ENCODE measurements at regions not wholly inside any gene's neighbourhood (a gene's known extent, or its start where the extent isn't known, plus 50 kb on each side); places are given as distances from the start of the nearest gene placed in this dataset.

DNA sequence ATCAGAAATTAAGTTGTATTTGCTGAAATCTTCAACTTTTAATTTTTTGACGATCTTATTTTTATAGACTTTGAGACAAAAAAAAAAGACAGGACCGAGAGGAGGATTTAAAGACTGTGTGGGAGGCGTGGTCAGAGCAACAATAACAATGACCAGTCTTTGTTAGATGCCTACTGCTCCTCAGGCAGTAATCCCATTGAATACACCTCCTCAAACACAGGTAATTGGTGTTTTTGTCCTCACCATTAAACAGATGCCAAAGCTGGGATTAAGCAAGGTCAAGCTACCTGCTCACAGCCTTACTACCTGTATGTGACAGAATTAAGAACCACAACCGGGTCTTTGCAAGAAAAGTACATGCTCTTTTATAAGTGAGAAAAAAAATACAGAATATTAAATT lies 233.3 kb upstream of the GRAMD2B start:
- no peaks in the 10 kb centered on the region for H3K4me1 Mint-ChIP-seq
- POLR2A ChIA-PET = no interaction called here

DNA sequence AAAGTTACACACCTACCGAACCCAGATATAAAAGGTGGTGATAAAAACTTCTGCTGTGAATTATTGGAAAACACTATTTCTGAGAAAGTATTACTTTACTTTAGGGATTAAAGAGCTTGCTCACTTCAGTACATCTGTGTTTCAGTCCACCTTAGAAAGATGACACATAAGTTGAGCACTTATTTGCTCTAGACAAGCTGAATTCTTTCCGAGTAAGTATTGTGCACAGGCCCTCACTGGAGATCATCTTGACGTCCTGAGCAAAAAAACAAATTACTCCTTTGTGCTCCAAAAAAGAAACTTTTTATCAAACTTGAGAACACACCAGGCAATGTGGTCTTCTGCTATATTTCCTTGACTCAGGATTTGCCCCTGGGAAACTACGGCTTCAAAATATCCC lies 231.0 kb upstream of the GRAMD2B start:
- CTCF ChIA-PET = no interaction called here
- intact Hi-C loops (cut with micrococcal nuclease) = no loop called here
- POLR2A ChIA-PET = no interaction called here
- H3K4me1 Mint-ChIP-seq = no peaks in the 10 kb centered on the region
- ATAC-seq (ENCODE audit: low read depth) = no peak
- no peaks in the 10 kb centered on the region for H3K36me3 Mint-ChIP-seq (ENCODE audit: low read depth)
- H3K27me3 Mint-ChIP-seq = no peaks in the 10 kb centered on the region
- H3K9me3 Mint-ChIP-seq = no peaks in the 10 kb centered on the region
- no peak overlapping the region for H3K4me3 Mint-ChIP-seq
- no peak for DNase-seq
- H3K27ac Mint-ChIP-seq = no peak overlapping the region
- TF ChIP-seq, protein P1, sequence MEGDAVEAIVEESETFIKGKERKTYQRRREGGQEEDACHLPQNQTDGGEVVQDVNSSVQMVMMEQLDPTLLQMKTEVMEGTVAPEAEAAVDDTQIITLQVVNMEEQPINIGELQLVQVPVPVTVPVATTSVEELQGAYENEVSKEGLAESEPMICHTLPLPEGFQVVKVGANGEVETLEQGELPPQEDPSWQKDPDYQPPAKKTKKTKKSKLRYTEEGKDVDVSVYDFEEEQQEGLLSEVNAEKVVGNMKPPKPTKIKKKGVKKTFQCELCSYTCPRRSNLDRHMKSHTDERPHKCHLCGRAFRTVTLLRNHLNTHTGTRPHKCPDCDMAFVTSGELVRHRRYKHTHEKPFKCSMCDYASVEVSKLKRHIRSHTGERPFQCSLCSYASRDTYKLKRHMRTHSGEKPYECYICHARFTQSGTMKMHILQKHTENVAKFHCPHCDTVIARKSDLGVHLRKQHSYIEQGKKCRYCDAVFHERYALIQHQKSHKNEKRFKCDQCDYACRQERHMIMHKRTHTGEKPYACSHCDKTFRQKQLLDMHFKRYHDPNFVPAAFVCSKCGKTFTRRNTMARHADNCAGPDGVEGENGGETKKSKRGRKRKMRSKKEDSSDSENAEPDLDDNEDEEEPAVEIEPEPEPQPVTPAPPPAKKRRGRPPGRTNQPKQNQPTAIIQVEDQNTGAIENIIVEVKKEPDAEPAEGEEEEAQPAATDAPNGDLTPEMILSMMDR (IDR thresholded peaks at IDR 0.05) = no peak

More for the DNA sequence above, 233.3 kb upstream of the GRAMD2B start:
- Mint-ChIP-seq H3K4me3 (no peak overlapping the region), H3K27ac (no peak overlapping the region), H3K36me3 (ENCODE audit: low read depth) (no peaks in the 10 kb centered on the region), H3K9me3 (no peaks in the 10 kb centered on the region), H3K27me3 (no peaks in the 10 kb centered on the region)
- CTCF ChIA-PET = no interaction called here
- no peak for DNase-seq
- intact Hi-C loops (cut with micrococcal nuclease) = no loop called here
- TF ChIP-seq, protein P1 (IDR thresholded peaks at IDR 0.05) = no peak
- ATAC-seq (ENCODE audit: low read depth) = no peak

DNA sequence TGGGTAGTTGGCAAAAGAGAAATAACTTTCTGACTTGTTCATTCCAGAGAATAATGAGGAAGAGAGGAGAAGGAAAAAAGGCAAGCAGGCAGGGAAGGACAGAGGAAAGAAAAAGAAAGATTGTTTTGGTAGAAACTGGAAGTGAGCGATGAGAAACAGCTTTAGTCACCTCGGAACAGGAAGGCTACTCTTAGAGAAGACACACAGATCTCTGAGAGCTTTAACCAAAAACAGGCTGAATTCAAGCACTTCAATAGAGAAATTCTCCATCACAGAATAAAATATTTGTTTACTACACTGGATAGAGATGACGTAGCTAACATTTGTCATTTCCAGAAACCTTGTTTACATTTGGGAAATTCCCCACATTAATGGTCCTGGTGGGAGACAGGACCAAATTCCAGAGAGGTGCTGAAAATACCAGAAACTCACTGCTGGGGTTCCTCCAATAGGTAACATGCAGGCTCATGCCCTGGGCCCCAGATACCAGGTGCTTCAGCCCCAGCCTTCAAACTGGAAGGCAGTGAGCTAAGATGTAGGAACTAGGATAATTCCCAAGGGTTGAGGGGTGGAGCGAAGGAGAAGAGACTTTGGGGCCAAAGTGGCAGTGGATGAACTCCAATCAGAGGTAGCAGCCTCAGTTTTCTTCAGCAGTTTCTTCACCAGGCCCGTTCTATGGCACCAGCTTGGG lies 227.7 kb upstream of the GRAMD2B start:
- ChIA-PET POLR2A (no interaction called here), CTCF (no interaction called here)
- TF ChIP-seq, protein P1 (IDR thresholded peaks at IDR 0.05) = no peak
- Mint-ChIP-seq H3K4me3 (no peak overlapping the region), H3K27ac (no peak overlapping the region), H3K36me3 (ENCODE audit: low read depth) (no peaks in the 10 kb centered on the region), H3K27me3 (no peaks in the 10 kb centered on the region), H3K9me3 (no peaks in the 10 kb centered on the region), H3K4me1 (no peaks in the 10 kb centered on the region)
- no peak for ATAC-seq (ENCODE audit: low read depth)
- DNase-seq = no peak
- intact Hi-C loops (cut with micrococcal nuclease) = no loop called here

DNA sequence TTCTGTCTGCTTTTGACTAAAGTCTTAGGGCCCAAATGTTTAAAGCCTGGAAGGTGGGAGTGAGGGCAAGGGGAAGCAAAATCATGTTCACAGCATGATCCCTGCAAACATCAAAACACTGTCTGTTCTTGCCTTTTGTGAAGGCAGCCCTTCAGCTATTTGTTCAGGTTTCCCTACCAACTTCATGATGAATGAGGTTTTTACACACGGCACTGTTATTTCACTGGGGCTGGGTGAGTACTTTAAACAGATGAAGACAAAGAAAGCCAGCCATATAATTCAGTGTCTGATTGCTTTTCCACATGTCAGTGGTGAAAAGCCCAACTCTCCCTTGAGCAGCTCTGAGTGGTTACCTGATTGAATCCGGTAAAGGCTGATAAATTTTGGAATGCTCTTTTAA lies 224.7 kb upstream of the GRAMD2B start:
- TF ChIP-seq, protein P1 (IDR thresholded peaks at IDR 0.05) = no peak
- Mint-ChIP-seq H3K27ac (no peak overlapping the region), H3K4me1 (no peaks in the 10 kb centered on the region), H3K36me3 (ENCODE audit: low read depth) (no peaks in the 10 kb centered on the region), H3K27me3 (no peaks in the 10 kb centered on the region), H3K4me3 (no peak overlapping the region), H3K9me3 (no peaks in the 10 kb centered on the region)
- CTCF ChIA-PET = no interaction called here
- ATAC-seq (ENCODE audit: low read depth) = no peak
- intact Hi-C loops (cut with micrococcal nuclease) = no loop called here
- POLR2A ChIA-PET = no interaction called here
- DNase-seq = no peak

DNA sequence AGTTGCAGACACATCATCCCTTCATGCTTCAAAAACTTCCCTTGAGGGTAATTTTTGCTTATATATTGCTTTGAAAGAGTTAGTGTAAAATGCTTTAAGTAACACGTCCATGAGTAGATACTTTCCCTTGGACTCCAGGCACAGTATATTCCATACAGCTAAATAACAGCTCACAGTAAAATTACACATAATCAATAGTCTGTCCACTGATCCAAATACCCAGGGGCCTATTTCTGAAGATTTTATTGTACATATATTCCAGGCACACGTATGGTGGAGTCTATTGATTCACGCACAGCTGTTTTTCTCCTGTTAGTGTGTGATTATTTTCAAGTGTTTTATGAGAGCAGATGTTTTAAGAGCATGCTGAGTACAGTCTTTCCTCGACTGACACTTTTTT lies 223.7 kb upstream of the GRAMD2B start:
- no peak overlapping the region for H3K27ac Mint-ChIP-seq
- ChIA-PET CTCF (no interaction called here), POLR2A (no interaction called here)
- no peak overlapping the region for H3K4me3 Mint-ChIP-seq
- DNase-seq (no peak), ATAC-seq (ENCODE audit: low read depth) (no peak)
- no peaks in the 10 kb centered on the region for H3K36me3 Mint-ChIP-seq (ENCODE audit: low read depth)
- no peaks in the 10 kb centered on the region for H3K27me3 Mint-ChIP-seq
- no peaks in the 10 kb centered on the region for H3K9me3 Mint-ChIP-seq
- H3K4me1 Mint-ChIP-seq = no peaks in the 10 kb centered on the region
- TF ChIP-seq, protein P1 (IDR thresholded peaks at IDR 0.05) = no peak
- intact Hi-C loops (cut with micrococcal nuclease) = no loop called here
